NCI-H526 treated with DMSO at 0.1 percent for 48 hours (cell line): ENCODE measurements at regions not wholly inside any gene's neighbourhood (a gene's known extent, or its start where the extent isn't known, plus 50 kb on each side); places are given as distances from the start of the nearest gene placed in this dataset.
A peak's percentile ranks its signal among the peaks of the same experiment; 100 is the strongest.
"Not testable (repeated sequence)": the region's sequence is repeated elsewhere in the genome, so short reads cannot be mapped to it uniquely, and the experiment has no call there.

Experiments used
- DNase-seq: peaks from one replicate; lab custom pipeline; 2025; lab: John Stamatoyannopoulos, UW

GRCh38 chr13:70994191-70994590 is 872.8 kb downstream of the DACH1 start:
- no peak for DNase-seq

- DNase-seq: no peak
Measured at GRCh38 chr13:70987043-70987442, 878.8 kb upstream of the KLHL1 start.

- no peak for DNase-seq
Measured at GRCh38 chr13:70985371-70985770, 877.1 kb upstream of the KLHL1 start.

- not testable (repeated sequence) for DNase-seq
Measured at GRCh38 chr13:70981219-70981618, 873.0 kb upstream of the KLHL1 start.

- DNase-seq: no peak
Measured at GRCh38 chr13:70969321-70969720, 861.1 kb upstream of the KLHL1 start.

- DNase-seq: no peak
Measured at GRCh38 chr13:70967564-70967963, 859.3 kb upstream of the KLHL1 start.

- no peak for DNase-seq
Measured at GRCh38 chr13:70964874-70965273, 856.6 kb upstream of the KLHL1 start.

GRCh38 chr13:70964124-70964523 is 855.9 kb upstream of the KLHL1 start:
- peak; percentile 25 for DNase-seq

- DNase-seq: no peak
Measured at GRCh38 chr13:70960841-70961443, 852.7 kb upstream of the KLHL1 start.

GRCh38 chr13:70959035-70959775 is 851.0 kb upstream of the KLHL1 start:
- no peak for DNase-seq

GRCh38 chr13:70955887-70956286 is 847.6 kb upstream of the KLHL1 start:
- no peak for DNase-seq

GRCh38 chr13:70950664-70951063 is 842.4 kb upstream of the KLHL1 start:
- no peak for DNase-seq

- DNase-seq: no peak
Measured at GRCh38 chr13:70945506-70945905, 837.3 kb upstream of the KLHL1 start.

- no peak for DNase-seq
Measured at GRCh38 chr13:70941454-70941853, 833.2 kb upstream of the KLHL1 start.

GRCh38 chr13:70938462-70938861 is 830.2 kb upstream of the KLHL1 start:
- DNase-seq: no peak

- no peak for DNase-seq
Measured at GRCh38 chr13:70932511-70932910, 824.3 kb upstream of the KLHL1 start.

- no peak for DNase-seq
Measured at GRCh38 chr13:70923863-70924752, 815.9 kb upstream of the KLHL1 start.

- no peak for DNase-seq
Measured at GRCh38 chr13:70911286-70911685, 803.0 kb upstream of the KLHL1 start.

- no peak for DNase-seq
Measured at GRCh38 chr13:70908795-70909194, 800.5 kb upstream of the KLHL1 start.

GRCh38 chr13:70905035-70905434 is 796.8 kb upstream of the KLHL1 start:
- DNase-seq: no peak

GRCh38 chr13:70896136-70896535 is 787.9 kb upstream of the KLHL1 start:
- no peak for DNase-seq

- no peak for DNase-seq
Measured at GRCh38 chr13:70895599-70895998, 787.3 kb upstream of the KLHL1 start.

- DNase-seq: no peak
Measured at GRCh38 chr13:70894258-70894657, 786.0 kb upstream of the KLHL1 start.
